Neuronal stem cell (in vitro differentiated cells): ENCODE measurements at regions not wholly inside any gene's neighbourhood (a gene's known extent, or its start where the extent isn't known, plus 50 kb on each side); places are given as distances from the start of the nearest gene placed in this dataset.

Experiments used
- DNase-seq: peaks from one replicate; pipeline ENCODE4 v3.0.0-alpha.2; 2013; ENCODE audit warnings: low spot score
- H2AFZ ChIP-seq: one replicate; pipeline ENCODE4 v1.6.1; 2013; ENCODE audit warnings: mild to moderate bottlenecking, low read length, inconsistent platforms
- H2AK5ac ChIP-seq: 2 replicates; pipeline ENCODE4 v1.6.1; 2013; ENCODE audit warnings: low read depth, mild to moderate bottlenecking, inconsistent platforms, low read length, moderate library complexity, mixed read lengths
- H2BK120ac ChIP-seq: 2 replicates; pipeline ENCODE4 v1.6.1; 2013; ENCODE audit warnings: low read depth, mild to moderate bottlenecking, inconsistent platforms, low read length, moderate library complexity, mixed read lengths
- H2BK12ac ChIP-seq: one replicate; pipeline ENCODE4 v1.6.1; 2013; ENCODE audit warnings: low read length, inconsistent platforms
- H2BK15ac ChIP-seq: 2 replicates; pipeline ENCODE4 v1.6.1; 2013; ENCODE audit warnings: mild to moderate bottlenecking, low read length, inconsistent platforms, mixed read lengths
- H2BK5ac ChIP-seq: one replicate; pipeline ENCODE4 v1.6.1; 2013; ENCODE audit warnings: inconsistent platforms, mild to moderate bottlenecking, low read length, moderate library complexity
- H3K14ac ChIP-seq: one replicate; pipeline ENCODE4 v1.6.1; 2013; ENCODE audit warnings: low read length, inconsistent platforms
- H3K18ac ChIP-seq: 2 replicates; pipeline ENCODE4 v1.6.1; 2013; ENCODE audit warnings: low read length, inconsistent platforms
- H3K23ac ChIP-seq: 2 replicates; pipeline ENCODE4 v1.6.1; 2013; ENCODE audit warnings: low read depth, mild to moderate bottlenecking, mixed read lengths, low read length, inconsistent platforms; ENCODE audit not compliant: poor library complexity
- H3K27ac ChIP-seq: replicated peaks from 3 replicates; pipeline ENCODE4 v1.5.1; 2013; ENCODE audit warnings: low read length, inconsistent platforms
- H3K27me3 ChIP-seq, 3 experiments: 2 replicates each; pipeline ENCODE4 v1.6.1; 2013; ENCODE audit warnings: low read length in 3 of 3, mild to moderate bottlenecking in 2 of 3, inconsistent platforms in 1 of 3, low read depth in 1 of 3, mixed read lengths in 1 of 3, moderate library complexity in 1 of 3; ENCODE audit not compliant: control insufficient read depth in 3 of 3, insufficient read depth in 3 of 3
- H3K36me3 ChIP-seq, 2 donors: replicated peaks in 1 of 2; 2 replicates each; pipeline ENCODE4 v1.6.1; 2013; ENCODE audit warnings: low read length in 2 of 2; ENCODE audit not compliant: control insufficient read depth in 2 of 2, insufficient read depth in 2 of 2
- H3K4ac ChIP-seq: 2 replicates; pipeline ENCODE4 v1.6.1; 2013; ENCODE audit warnings: inconsistent platforms, mild to moderate bottlenecking, low read length, moderate library complexity
- H3K4me1 ChIP-seq, 2 donors: 1 replicate in 1 of 2; 2 replicates in 1 of 2; pipeline ENCODE4 v1.6.1; 2013; ENCODE audit warnings: low read length in 2 of 2, low read depth in 1 of 2; ENCODE audit not compliant: control insufficient read depth in 2 of 2, insufficient read depth in 1 of 2
- H3K4me2 ChIP-seq: one replicate; pipeline ENCODE4 v1.6.1; 2013; ENCODE audit warnings: mild to moderate bottlenecking, low read length, inconsistent platforms; ENCODE audit not compliant: insufficient read depth, poor library complexity, severe bottlenecking
- H3K4me3 ChIP-seq, 2 donors: 2 replicates each; pipeline ENCODE4 v1.5.1; 2013; ENCODE audit warnings: low read length in 2 of 2, mild to moderate bottlenecking in 2 of 2, inconsistent platforms in 1 of 2, moderate library complexity in 1 of 2
- H3K79me1 ChIP-seq: one replicate; pipeline ENCODE4 v1.6.1; 2013; ENCODE audit warnings: low read depth, mild to moderate bottlenecking, inconsistent platforms, low read length, moderate library complexity
- H3K9ac ChIP-seq: one replicate; pipeline ENCODE4 v1.6.1; 2013; ENCODE audit warnings: mild to moderate bottlenecking, low read depth, low read length, inconsistent platforms; ENCODE audit not compliant: poor library complexity
- H3K9me3 ChIP-seq, 2 donors: replicated peaks in 1 of 2; 2 replicates each; pipeline versions ENCODE3 to v1.6.1; 2013; ENCODE audit warnings: low read length in 2 of 2, mild to moderate bottlenecking in 2 of 2, inconsistent platforms in 1 of 2, low read depth in 1 of 2, mixed read lengths in 1 of 2, moderate library complexity in 1 of 2; ENCODE audit not compliant: control insufficient read depth in 2 of 2, insufficient read depth in 1 of 2
- H4K8ac ChIP-seq: one replicate; pipeline ENCODE4 v1.6.1; 2013; ENCODE audit warnings: low read depth, mild to moderate bottlenecking, inconsistent platforms, low read length, moderate library complexity
- H4K91ac ChIP-seq: one replicate; pipeline ENCODE4 v1.6.1; 2013; ENCODE audit warnings: low read length, low read depth, mild to moderate bottlenecking, inconsistent platforms; ENCODE audit not compliant: poor library complexity
- WGBS, 2 donors: extraction: QIAGEN DNeasy Blood & Tissue Kit; methylation state at CpG; one replicate each; pipeline ENCODE4 v1.1.7; 2013; ENCODE audit warnings: missing lambda C conversion rate in 2 of 2, mixed read lengths in 1 of 2; ENCODE audit not compliant: insufficient read length in 2 of 2, insufficient replicate concordance in 1 of 2; ENCODE audit errors: extremely low coverage in 2 of 2; 5-methylcytosine and 5-hydroxymethylcytosine counted together

- H3K18ac ChIP-seq: no peak overlapping the region
- no peak overlapping the region for H3K23ac ChIP-seq
- no peak overlapping the region for H2BK5ac ChIP-seq
- no peak overlapping the region for H3K4me2 ChIP-seq
- no peak for DNase-seq
- H4K8ac ChIP-seq: no peak overlapping the region
- H2AFZ ChIP-seq: peak overlapping the region; percentile 63
- no peak overlapping the region for H3K27ac ChIP-seq
- no peak overlapping the region for H2BK120ac ChIP-seq
- no peaks in the 10 kb centered on the region for H3K36me3 ChIP-seq
- H2BK15ac ChIP-seq: no peak overlapping the region
- no peak overlapping the region for H4K91ac ChIP-seq
- no peak overlapping the region for H3K14ac ChIP-seq
- no peak overlapping the region for H3K4me3 ChIP-seq
- H2BK12ac ChIP-seq: no peak overlapping the region
- no peaks in the 10 kb centered on the region for H3K79me1 ChIP-seq
- no peak overlapping the region for H2AK5ac ChIP-seq
- H3K9ac ChIP-seq: no peak overlapping the region
- H3K4me1 ChIP-seq: peaks cover 4 to 13% of the 10 kb centered on the region in 2 donors
- peaks cover 0 to 2% of the 10 kb centered on the region in 2 donors for H3K9me3 ChIP-seq
- no peaks in the 10 kb centered on the region for H3K27me3 ChIP-seq
- H3K4ac ChIP-seq: no peak overlapping the region
- WGBS, 2 donors: no CpG with 5 or more reads among the region's 5 CpGs
Measured at GRCh38 chr12:105595440-105595839, 264.9 kb downstream of the C12orf75 start.

- peaks cover 4 to 13% of the 10 kb centered on the region in 2 donors for H3K4me1 ChIP-seq
- H3K9ac ChIP-seq: no peak overlapping the region
- H3K4me3 ChIP-seq: no peak overlapping the region
- no peaks in the 10 kb centered on the region for H3K36me3 ChIP-seq
- no peak overlapping the region for H3K27ac ChIP-seq
- no peak overlapping the region for H3K4me2 ChIP-seq
- H4K8ac ChIP-seq: no peak overlapping the region
- no peak overlapping the region for H3K23ac ChIP-seq
- no peak overlapping the region for H4K91ac ChIP-seq
- peaks cover 0 to 2% of the 10 kb centered on the region in 2 donors for H3K9me3 ChIP-seq
- H3K79me1 ChIP-seq: no peaks in the 10 kb centered on the region
- H3K18ac ChIP-seq: no peak overlapping the region
- no peak overlapping the region for H3K14ac ChIP-seq
- H2BK15ac ChIP-seq: no peak overlapping the region
- peak overlapping the region; percentile 63 for H2AFZ ChIP-seq
- no peaks in the 10 kb centered on the region for H3K27me3 ChIP-seq
- H3K4ac ChIP-seq: no peak overlapping the region
- H2BK12ac ChIP-seq: no peak overlapping the region
- H2BK120ac ChIP-seq: no peak overlapping the region
- no peak overlapping the region for H2BK5ac ChIP-seq
- DNase-seq: no peak
- H2AK5ac ChIP-seq: no peak overlapping the region
- no CpG with 5 or more reads among the region's 2 CpGs for WGBS, 2 donors
Measured at GRCh38 chr12:105596731-105597130, 266.2 kb downstream of the C12orf75 start.

DNA sequence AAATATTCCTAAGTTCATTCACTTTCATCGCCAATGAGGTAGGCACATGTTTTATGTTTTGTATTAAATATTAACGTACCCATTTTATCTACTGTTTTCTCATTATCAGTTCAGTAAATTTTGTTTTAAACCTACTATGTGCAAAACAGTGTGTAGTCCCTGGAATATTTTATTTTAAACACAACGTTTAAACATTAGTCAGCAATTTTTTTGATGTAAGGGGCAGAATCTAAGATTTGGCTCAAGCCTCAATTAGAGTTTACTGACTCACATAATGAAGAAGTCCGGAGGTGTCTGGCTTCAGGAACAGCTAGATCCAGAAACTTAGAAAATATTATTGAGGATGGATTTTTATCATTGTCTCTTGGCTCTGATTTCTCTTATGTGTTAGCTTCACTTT, 267.5 kb downstream of the C12orf75 start:
- no peak overlapping the region for H3K4me2 ChIP-seq
- no CpG with 5 or more reads among the region's 4 CpGs for WGBS, 2 donors
- H2AK5ac ChIP-seq: no peak overlapping the region
- DNase-seq: no peak
- no peaks in the 10 kb centered on the region for H3K27me3 ChIP-seq
- no peak overlapping the region for H2BK15ac ChIP-seq
- H3K18ac ChIP-seq: no peak overlapping the region
- no peak overlapping the region for H3K4me3 ChIP-seq
- H3K14ac ChIP-seq: no peak overlapping the region
- H3K79me1 ChIP-seq: no peaks in the 10 kb centered on the region
- no peak overlapping the region for H4K91ac ChIP-seq
- no peak overlapping the region for H2BK5ac ChIP-seq
- no peak overlapping the region for H2AFZ ChIP-seq
- peaks cover 0 to 2% of the 10 kb centered on the region in 2 donors for H3K9me3 ChIP-seq
- no peak overlapping the region for H3K23ac ChIP-seq
- H3K4me1 ChIP-seq: peaks cover 7 to 13% of the 10 kb centered on the region in 2 donors
- H3K9ac ChIP-seq: no peak overlapping the region
- H3K27ac ChIP-seq: no peak overlapping the region
- H3K4ac ChIP-seq: no peak overlapping the region
- H2BK12ac ChIP-seq: no peak overlapping the region
- H2BK120ac ChIP-seq: no peak overlapping the region
- H4K8ac ChIP-seq: no peak overlapping the region
- no peaks in the 10 kb centered on the region for H3K36me3 ChIP-seq

DNA sequence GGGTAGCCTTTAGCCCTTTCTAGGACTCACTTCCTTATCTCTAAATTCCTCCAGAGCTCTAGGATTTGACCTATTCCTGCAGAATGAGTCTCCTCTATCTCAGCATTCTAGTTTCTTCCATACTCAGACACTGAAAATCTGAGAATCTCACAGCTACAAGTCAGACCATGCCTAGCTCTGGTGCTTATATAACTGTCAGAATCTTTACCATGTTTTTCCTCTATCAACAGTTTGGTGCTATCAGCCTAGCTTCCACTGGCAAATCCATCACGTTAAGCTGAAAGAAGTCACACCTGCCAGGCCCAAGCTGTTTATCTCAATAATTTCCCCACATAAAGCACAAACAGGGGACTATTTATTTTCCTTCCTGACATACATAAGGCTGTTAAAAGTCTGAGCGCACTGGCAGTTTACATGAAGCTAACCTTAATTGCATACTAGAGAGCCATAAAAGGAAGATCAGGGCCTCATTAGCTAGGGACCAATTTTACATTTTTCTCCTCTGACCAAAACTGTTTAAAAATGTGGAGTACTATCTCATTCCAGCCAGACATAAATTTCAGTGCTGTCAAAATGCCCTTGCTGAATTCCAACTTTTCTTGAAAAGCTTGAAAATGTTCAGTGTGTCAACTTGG, 270.5 kb downstream of the C12orf75 start:
- no peak overlapping the region for H2AK5ac ChIP-seq
- no peak overlapping the region for H3K4me3 ChIP-seq
- H3K4me1 ChIP-seq: peaks cover 6 to 8% of the 10 kb centered on the region in 2 donors
- H3K23ac ChIP-seq: no peak overlapping the region
- H2AFZ ChIP-seq: no peak overlapping the region
- no peaks in the 10 kb centered on the region for H3K9me3 ChIP-seq
- no peak overlapping the region for H2BK120ac ChIP-seq
- no peak for DNase-seq
- H3K36me3 ChIP-seq: no peaks in the 10 kb centered on the region
- no peak overlapping the region for H4K8ac ChIP-seq
- no peak overlapping the region for H3K4me2 ChIP-seq
- H3K9ac ChIP-seq: no peak overlapping the region
- no peaks in the 10 kb centered on the region for H3K79me1 ChIP-seq
- H3K18ac ChIP-seq: no peak overlapping the region
- no peak overlapping the region for H3K27ac ChIP-seq
- no peaks in the 10 kb centered on the region for H3K27me3 ChIP-seq
- H2BK12ac ChIP-seq: no peak overlapping the region
- H4K91ac ChIP-seq: no peak overlapping the region
- no peak overlapping the region for H2BK15ac ChIP-seq
- H3K4ac ChIP-seq: no peak overlapping the region
- no peak overlapping the region for H3K14ac ChIP-seq
- WGBS, 2 donors: no CpG with 5 or more reads among the region's 2 CpGs
- H2BK5ac ChIP-seq: no peak overlapping the region
